ENCODE measurements at regions not wholly inside any gene's neighbourhood (a gene's known extent, or its start where the extent isn't known, plus 50 kb on each side); places are given as distances from the start of the nearest gene placed in this dataset.

GRCh38 chr2:200013906-200014305 lies 58.5 kb downstream of the MAIP1 start:
- Histone ChIP-seq H3K4me1 (ENCODE audit: insufficient read depth, low read length) (no peaks in the 10 kb centered on the region), H3K27me3 (ENCODE audit: insufficient read depth, low read length) (no peaks in the 10 kb centered on the region), H3K36me3 (ENCODE audit: insufficient read depth, low read length) (no peaks in the 10 kb centered on the region), H3K4me3 (ENCODE audit: low read length) (no peak overlapping the region), H3K9me3 (ENCODE audit: insufficient read depth, low read depth, low read length) (peaks cover 10% of the 10 kb centered on the region; the same call in 1 of the 2 replicates), H3K9ac (ENCODE audit: low read depth, low read length) (no peak overlapping the region), H3K27ac (ENCODE audit: low read depth, low read length) (no peak overlapping the region)
- WGBS = 87% methylated on average over 3 of the region's 3 CpGs

- Histone ChIP-seq H3K27ac (ENCODE audit: low read depth, low read length) (no peak overlapping the region), H3K27me3 (ENCODE audit: insufficient read depth, low read length) (no peaks in the 10 kb centered on the region), H3K4me1 (ENCODE audit: insufficient read depth, low read length) (no peaks in the 10 kb centered on the region), H3K4me3 (ENCODE audit: low read length) (no peak overlapping the region), H3K36me3 (ENCODE audit: insufficient read depth, low read length) (no peaks in the 10 kb centered on the region), H3K9me3 (ENCODE audit: insufficient read depth, low read depth, low read length) (0 out of 2 replicates have a peak, but pooled peaks cover 2% of the 10 kb centered on the region), H3K9ac (ENCODE audit: low read depth, low read length) (no peak overlapping the region)
- 93% methylated on average over 5 of the region's 5 CpGs for WGBS
Measured at GRCh38 chr2:200021449-200022114, 66.2 kb downstream of the MAIP1 start.

DNA sequence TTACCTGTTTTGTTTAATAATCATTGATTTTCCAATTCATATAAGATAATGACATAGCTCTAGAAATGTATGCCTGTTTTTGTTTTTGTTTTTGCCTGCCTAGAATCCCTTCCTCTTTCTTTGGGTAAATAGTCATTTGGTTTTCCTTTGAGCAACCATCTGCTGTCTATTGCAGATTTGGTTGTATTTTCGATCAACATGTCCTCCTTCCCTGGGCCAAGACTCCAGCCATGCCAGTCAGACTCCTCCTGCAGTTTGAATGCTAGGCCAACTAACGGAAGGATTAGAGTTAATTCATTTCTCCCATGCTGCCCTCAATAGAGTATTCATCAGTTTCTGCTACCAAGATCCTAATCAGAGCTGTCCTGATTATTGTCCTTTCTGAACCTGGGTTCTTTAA lies 67.1 kb downstream of the MAIP1 start:
- 92% methylated on average over 2 of the region's 2 CpGs for WGBS
- no peaks in the 10 kb centered on the region for H3K27me3 ChIP-seq (ENCODE audit: insufficient read depth, low read length)
- no peak overlapping the region for H3K9ac ChIP-seq (ENCODE audit: low read depth, low read length)
- no peak overlapping the region for H3K27ac ChIP-seq (ENCODE audit: low read depth, low read length)
- no peaks in the 10 kb centered on the region for H3K36me3 ChIP-seq (ENCODE audit: insufficient read depth, low read length)
- 0 out of 2 replicates have a peak, but pooled peaks cover 4% of the 10 kb centered on the region for H3K9me3 ChIP-seq (ENCODE audit: insufficient read depth, low read depth, low read length)
- no peaks in the 10 kb centered on the region for H3K4me1 ChIP-seq (ENCODE audit: insufficient read depth, low read length)
- H3K4me3 ChIP-seq (ENCODE audit: low read length) = no peak overlapping the region

GRCh38 chr2:200023570-200023969 lies 68.2 kb downstream of the MAIP1 start:
- H3K36me3 ChIP-seq (ENCODE audit: insufficient read depth, low read length) = no peaks in the 10 kb centered on the region
- H3K9ac ChIP-seq (ENCODE audit: low read depth, low read length) = no peak overlapping the region
- no peak overlapping the region for H3K4me3 ChIP-seq (ENCODE audit: low read length)
- whole genome bisulfite sequencing = 86% methylated on average over 1 of the region's 1 CpG
- H3K9me3 ChIP-seq (ENCODE audit: insufficient read depth, low read depth, low read length) = 0 out of 2 replicates have a peak, but pooled peaks cover 4% of the 10 kb centered on the region
- H3K27ac ChIP-seq (ENCODE audit: low read depth, low read length) = no peak overlapping the region
- H3K4me1 ChIP-seq (ENCODE audit: insufficient read depth, low read length) = no peaks in the 10 kb centered on the region
- H3K27me3 ChIP-seq (ENCODE audit: insufficient read depth, low read length) = no peaks in the 10 kb centered on the region

GRCh38 chr2:200025717-200026116 lies 70.3 kb downstream of the MAIP1 start:
- Histone ChIP-seq H3K4me1 (ENCODE audit: insufficient read depth, low read length) (no peaks in the 10 kb centered on the region), H3K36me3 (ENCODE audit: insufficient read depth, low read length) (no peaks in the 10 kb centered on the region), H3K27me3 (ENCODE audit: insufficient read depth, low read length) (no peaks in the 10 kb centered on the region), H3K4me3 (ENCODE audit: low read length) (no peak overlapping the region), H3K9ac (ENCODE audit: low read depth, low read length) (no peak overlapping the region), H3K9me3 (ENCODE audit: insufficient read depth, low read depth, low read length) (0 out of 2 replicates have a peak, but pooled peaks cover 4% of the 10 kb centered on the region), H3K27ac (ENCODE audit: low read depth, low read length) (no peak overlapping the region)
- 87% methylated on average over 2 of the region's 2 CpGs for WGBS

DNA sequence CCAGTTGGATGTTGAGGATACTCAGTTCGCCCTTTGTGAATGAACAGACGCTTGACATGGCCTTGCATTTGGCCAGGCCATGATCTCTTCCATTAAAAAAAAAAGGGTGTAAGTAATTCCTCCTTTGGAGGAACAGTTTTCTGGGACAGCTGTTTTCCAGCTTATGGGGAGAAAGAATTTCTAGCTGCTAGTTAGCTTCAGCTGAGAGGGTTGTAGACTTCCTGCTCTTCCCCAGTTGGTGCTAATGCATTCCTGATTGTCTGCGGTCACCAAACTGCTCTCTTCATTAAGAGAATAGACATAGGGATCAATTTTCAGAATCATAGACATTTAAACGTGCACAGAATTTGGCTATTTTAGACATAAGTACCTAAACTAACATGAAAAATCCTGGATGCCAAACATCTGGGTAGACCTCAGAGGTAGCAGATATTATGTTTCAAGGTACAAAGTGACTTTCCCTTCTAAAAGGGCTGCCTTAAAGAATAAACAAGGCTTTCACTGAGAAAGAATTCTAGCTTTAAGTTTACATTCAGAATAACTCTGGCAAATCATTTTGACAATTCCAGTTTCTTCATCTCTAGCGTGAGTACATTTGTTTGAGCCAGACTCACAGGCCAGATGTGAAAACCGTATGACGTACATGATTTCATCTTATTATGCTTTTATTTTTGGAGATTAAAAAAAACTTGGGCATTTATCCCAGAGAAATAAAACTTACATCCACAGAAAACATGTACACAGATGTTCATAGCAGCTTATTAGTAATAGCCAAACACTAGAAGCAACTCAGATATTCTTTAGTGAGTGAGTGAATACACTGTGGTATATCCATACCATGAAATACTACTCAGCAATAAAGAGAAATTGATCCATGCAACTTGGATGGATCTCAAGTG lies 71.2 kb downstream of the MAIP1 start:
- WGBS = 91% methylated on average over 7 of the region's 7 CpGs
- Histone ChIP-seq H3K4me3 (ENCODE audit: low read length) (no peak overlapping the region), H3K27me3 (ENCODE audit: insufficient read depth, low read length) (no peaks in the 10 kb centered on the region), H3K9me3 (ENCODE audit: insufficient read depth, low read depth, low read length) (0 out of 2 replicates have a peak, but pooled peaks cover 4% of the 10 kb centered on the region), H3K9ac (ENCODE audit: low read depth, low read length) (no peak overlapping the region), H3K27ac (ENCODE audit: low read depth, low read length) (no peak overlapping the region), H3K36me3 (ENCODE audit: insufficient read depth, low read length) (no peaks in the 10 kb centered on the region), H3K4me1 (ENCODE audit: insufficient read depth, low read length) (no peaks in the 10 kb centered on the region)

- H3K9me3 ChIP-seq (ENCODE audit: insufficient read depth, low read depth, low read length) = 0 out of 2 replicates have a peak, but pooled peaks cover 4% of the 10 kb centered on the region
- 90% methylated on average over 1 of the region's 1 CpG for WGBS
- H3K36me3 ChIP-seq (ENCODE audit: insufficient read depth, low read length) = no peaks in the 10 kb centered on the region
- H3K4me1 ChIP-seq (ENCODE audit: insufficient read depth, low read length) = no peaks in the 10 kb centered on the region
- no peak overlapping the region for H3K4me3 ChIP-seq (ENCODE audit: low read length)
- H3K9ac ChIP-seq (ENCODE audit: low read depth, low read length) = no peak overlapping the region
- no peaks in the 10 kb centered on the region for H3K27me3 ChIP-seq (ENCODE audit: insufficient read depth, low read length)
- H3K27ac ChIP-seq (ENCODE audit: low read depth, low read length) = no peak overlapping the region
Measured at GRCh38 chr2:200028998-200029397, 73.6 kb downstream of the MAIP1 start.

DNA sequence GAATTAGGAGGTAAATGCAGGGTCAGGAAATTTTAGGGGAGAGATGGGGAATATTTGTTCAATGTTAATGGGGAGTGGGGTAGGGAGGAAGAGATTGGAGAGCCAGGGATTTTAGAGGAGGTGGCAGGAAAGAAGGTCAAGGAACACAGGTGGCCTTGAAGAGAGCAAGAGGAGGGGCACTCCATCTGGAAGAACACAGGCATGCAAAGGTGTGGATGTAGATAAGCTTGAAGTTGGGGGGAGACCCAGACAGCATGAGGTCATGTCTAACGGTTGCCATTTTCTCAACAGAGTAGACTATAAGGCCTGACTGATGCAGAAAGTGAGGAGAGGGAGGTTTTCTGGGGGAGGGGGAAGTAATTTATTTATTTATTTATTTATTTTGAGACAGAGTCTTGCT lies 77.5 kb downstream of the MAIP1 start:
- Histone ChIP-seq H3K4me3 (ENCODE audit: low read length) (no peak overlapping the region), H3K27me3 (ENCODE audit: insufficient read depth, low read length) (no peaks in the 10 kb centered on the region), H3K9ac (ENCODE audit: low read depth, low read length) (no peak overlapping the region), H3K27ac (ENCODE audit: low read depth, low read length) (no peak overlapping the region), H3K9me3 (ENCODE audit: insufficient read depth, low read depth, low read length) (no peaks in the 10 kb centered on the region), H3K4me1 (ENCODE audit: insufficient read depth, low read length) (no peaks in the 10 kb centered on the region), H3K36me3 (ENCODE audit: insufficient read depth, low read length) (no peaks in the 10 kb centered on the region)
- 96% methylated on average over 1 of the region's 1 CpG for WGBS

GRCh38 chr2:200033929-200034328 lies 78.5 kb downstream of the MAIP1 start:
- Histone ChIP-seq H3K27ac (ENCODE audit: low read depth, low read length) (no peak overlapping the region), H3K9ac (ENCODE audit: low read depth, low read length) (no peak overlapping the region), H3K27me3 (ENCODE audit: insufficient read depth, low read length) (no peaks in the 10 kb centered on the region), H3K4me1 (ENCODE audit: insufficient read depth, low read length) (no peaks in the 10 kb centered on the region), H3K36me3 (ENCODE audit: insufficient read depth, low read length) (no peaks in the 10 kb centered on the region), H3K9me3 (ENCODE audit: insufficient read depth, low read depth, low read length) (no peaks in the 10 kb centered on the region), H3K4me3 (ENCODE audit: low read length) (no peak overlapping the region)
- 85% methylated on average over 3 of the region's 3 CpGs for WGBS

- H3K4me1 ChIP-seq (ENCODE audit: insufficient read depth, low read length) = no peaks in the 10 kb centered on the region; the same call in 1 of the 2 replicates
- no peaks in the 10 kb centered on the region for H3K36me3 ChIP-seq (ENCODE audit: insufficient read depth, low read length)
- no peak overlapping the region for H3K4me3 ChIP-seq (ENCODE audit: low read length)
- H3K9ac ChIP-seq (ENCODE audit: low read depth, low read length) = no peak overlapping the region
- H3K9me3 ChIP-seq (ENCODE audit: insufficient read depth, low read depth, low read length) = no peaks in the 10 kb centered on the region
- H3K27ac ChIP-seq (ENCODE audit: low read depth, low read length) = no peak overlapping the region
- H3K27me3 ChIP-seq (ENCODE audit: insufficient read depth, low read length) = no peaks in the 10 kb centered on the region
Measured at GRCh38 chr2:200034816-200035215, 79.4 kb downstream of the MAIP1 start.

Data from HUES64 (cell line).